Neural crest cell (in vitro differentiated cells): ENCODE measurements at regions not wholly inside any gene's neighbourhood (a gene's known extent, or its start where the extent isn't known, plus 50 kb on each side); places are given as distances from the start of the nearest gene placed in this dataset.

Experiments used
- DNase-seq: peaks from one replicate; pipeline ENCODE4 v3.0.0; 2021; ENCODE audit warnings: low read depth, mixed read lengths, low spot score
- H3K27ac Mint-ChIP-seq: one replicate; pipeline ENCODE4 v1.8.0; 2021; ENCODE audit warnings: mild to moderate bottlenecking, mixed read lengths; ENCODE audit not compliant: unreplicated experiment
- H3K27me3 Mint-ChIP-seq: 2 replicates; pipeline ENCODE4 v1.8.0; 2021; ENCODE audit warnings: low read depth, mild to moderate bottlenecking, mixed read lengths
- H3K36me3 Mint-ChIP-seq: 2 replicates; pipeline ENCODE4 v1.8.0; 2021; ENCODE audit warnings: low read depth, mild to moderate bottlenecking, mixed read lengths
- H3K4me1 Mint-ChIP-seq: 2 replicates; pipeline ENCODE4 v1.8.0; 2021; ENCODE audit warnings: mixed read lengths
- H3K4me3 Mint-ChIP-seq: one replicate; pipeline ENCODE4 v1.8.0; 2021; ENCODE audit warnings: mild to moderate bottlenecking, mixed read lengths
- H3K9me3 Mint-ChIP-seq: 2 replicates; pipeline ENCODE4 v1.8.0; 2021; ENCODE audit warnings: mixed read lengths
- CTCF ChIP-seq: fragments of 200-600 bp; sonication (generic); conservative IDR thresholded peaks from 2 replicates; pipeline ENCODE4 v1.5.0; 2021; ENCODE audit warnings: antibody characterized with exemption, mild to moderate bottlenecking

GRCh38 chr5:61897251-61897650, 408.8 kb upstream of the KIF2A start:
- peaks cover 5% of the 10 kb centered on the region for H3K36me3 Mint-ChIP-seq
- H3K27me3 Mint-ChIP-seq = peaks cover 3% of the 10 kb centered on the region
- no peak overlapping the region for H3K4me3 Mint-ChIP-seq

GRCh38 chr5:61901997-61902396, 404.0 kb upstream of the KIF2A start:
- Mint-ChIP-seq H3K36me3 (no peaks in the 10 kb centered on the region), H3K4me1 (no peaks in the 10 kb centered on the region), H3K27me3 (peaks cover 3% of the 10 kb centered on the region), H3K27ac (no peak overlapping the region), H3K9me3 (peaks cover 3% of the 10 kb centered on the region), H3K4me3 (no peak overlapping the region)
- DNase-seq = no peak
- TF ChIP-seq CTCF = no peak

More at GRCh38 chr5:61897251-61897650, 408.8 kb upstream of the KIF2A start:
- Mint-ChIP-seq H3K27ac (no peak overlapping the region), H3K4me1 (no peaks in the 10 kb centered on the region), H3K9me3 (peaks cover 14% of the 10 kb centered on the region)
- DNase-seq = no peak
- TF ChIP-seq CTCF = no peak

- Mint-ChIP-seq H3K27ac (no peak overlapping the region), H3K27me3 (no peaks in the 10 kb centered on the region), H3K36me3 (no peaks in the 10 kb centered on the region), H3K4me3 (no peak overlapping the region), H3K9me3 (peaks cover 3% of the 10 kb centered on the region), H3K4me1 (no peaks in the 10 kb centered on the region)
- TF ChIP-seq CTCF = no peak
- no peak for DNase-seq
Observed at GRCh38 chr5:61904730-61905129, 401.3 kb upstream of the KIF2A start.

- Mint-ChIP-seq H3K9me3 (peaks cover 3% of the 10 kb centered on the region), H3K4me3 (no peak overlapping the region), H3K27ac (no peak overlapping the region), H3K36me3 (no peaks in the 10 kb centered on the region), H3K4me1 (no peaks in the 10 kb centered on the region), H3K27me3 (no peaks in the 10 kb centered on the region)
- TF ChIP-seq CTCF = no peak
- no peak for DNase-seq
Observed at GRCh38 chr5:61905613-61906012, 400.4 kb upstream of the KIF2A start.

- H3K9me3 Mint-ChIP-seq = peaks cover 5% of the 10 kb centered on the region
Observed at GRCh38 chr5:61906820-61907219, 399.2 kb upstream of the KIF2A start.

More at GRCh38 chr5:61906820-61907219, 399.2 kb upstream of the KIF2A start:
- no peak for TF ChIP-seq CTCF
- H3K4me3 Mint-ChIP-seq = no peak overlapping the region
- no peak overlapping the region for H3K27ac Mint-ChIP-seq
- no peak for DNase-seq
- H3K27me3 Mint-ChIP-seq = no peaks in the 10 kb centered on the region
- H3K4me1 Mint-ChIP-seq = no peaks in the 10 kb centered on the region
- no peaks in the 10 kb centered on the region for H3K36me3 Mint-ChIP-seq
